ENCODE measurements at regions not wholly inside any gene's neighbourhood (a gene's known extent, or its start where the extent isn't known, plus 50 kb on each side); places are given as distances from the start of the nearest gene placed in this dataset. TPM values are rescaled to one million over a fixed set of nuclear protein-coding genes. Genes with fewer than 3 reads are reported as not detected.

DNA sequence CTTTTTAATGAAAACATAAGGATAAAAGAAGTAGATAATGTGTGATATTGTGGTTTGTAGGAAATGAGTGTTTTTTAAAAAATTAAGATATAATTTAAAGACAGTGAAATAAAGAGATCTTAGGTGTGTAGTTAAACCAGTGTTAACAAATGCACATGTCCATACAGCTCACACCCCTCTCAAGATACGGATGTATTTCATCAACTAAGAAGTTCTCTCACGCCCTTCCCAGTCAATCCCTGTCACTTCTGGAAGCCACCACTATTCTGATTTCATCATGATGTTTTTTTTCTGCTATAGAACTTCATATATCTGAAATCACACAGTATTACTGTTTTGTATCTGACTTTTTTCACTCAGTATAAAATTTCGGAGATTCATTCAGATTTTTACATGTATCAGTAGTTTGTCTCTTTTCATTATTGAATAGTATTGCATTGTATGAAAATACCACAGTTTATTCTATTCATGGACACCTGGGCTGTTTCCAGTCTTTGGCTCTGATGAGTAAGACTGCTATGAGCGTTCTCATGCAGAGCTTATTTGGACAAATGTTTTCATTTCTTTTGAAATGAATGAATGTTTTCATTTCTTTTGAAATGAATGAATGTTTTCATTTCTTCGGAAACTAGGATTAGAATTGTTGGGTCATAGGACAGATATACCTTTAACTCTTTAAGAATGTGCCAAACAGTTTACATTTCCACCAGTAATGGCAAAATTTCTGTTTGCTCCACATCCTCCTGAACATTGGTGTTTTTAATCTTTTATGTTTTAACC is 49.7 kb upstream of the ELOVL5 start:
- WGBS (ENCODE audit: insufficient coverage, insufficient replicate concordance, low lambda C conversion rate, missing lambda C conversion rate): 29% methylated on average over 5 of the region's 5 CpGs
- ChIA-PET CTCF (interaction anchor here (0.9 to 1.2 kb wide), 4 partner anchors 11 to 210 kb away, joined by 3 to 4 read pairs (median 4); no protein-coding TSS in a partner anchor), SMC1A (ENCODE audit: uncharacterized antibody, unreplicated experiment) (interaction anchor here (0.6 to 1.3 kb wide), 4 partner anchors 13 to 39 kb away, joined by 3 to 4 read pairs (median 3); no protein-coding TSS in a partner anchor), POLR2A (no interaction called here), RAD21 (ENCODE audit: unreplicated experiment) (interaction anchor here (1.2 kb wide), 1 partner anchor 11 kb away, joined by 4 read pairs; no protein-coding TSS in a partner anchor)
- ATAC-seq (no peak), FAIRE-seq (no peak), DNase-seq (ENCODE audit: low read depth, low spot score) (no peak)
- H3K4me2 ChIP-seq (ENCODE audit: control insufficient read depth, insufficient read depth): no peak overlapping the region
- no peaks in the 10 kb centered on the region for H3K27me3 ChIP-seq (replicated peaks in 1 of 2; ENCODE audit: control insufficient read depth in 2 of 2, insufficient read depth in 2 of 2, low read length in 1 of 2)
- no peak overlapping the region for H3K27ac ChIP-seq (ENCODE audit: control insufficient read depth, insufficient read depth)
- H3K36me3 ChIP-seq (ENCODE audit: control insufficient read depth in 2 of 2, insufficient read depth in 2 of 2, low read length in 1 of 2): no peaks in the 10 kb centered on the region
- no peak overlapping the region for H2AFZ ChIP-seq (ENCODE audit: control insufficient read depth, low read depth, low read length)
- no peaks in the 10 kb centered on the region for H3K9me3 ChIP-seq (replicated peaks; ENCODE audit: control insufficient read depth, insufficient read depth, low read length)
- H3K4me1 ChIP-seq (ENCODE audit: control insufficient read depth, insufficient read depth, low read length): no peaks in the 10 kb centered on the region
- no peaks in the 10 kb centered on the region for H4K20me1 ChIP-seq (ENCODE audit: control insufficient read depth, insufficient read depth)
- TF ChIP-seq, protein P1, sequence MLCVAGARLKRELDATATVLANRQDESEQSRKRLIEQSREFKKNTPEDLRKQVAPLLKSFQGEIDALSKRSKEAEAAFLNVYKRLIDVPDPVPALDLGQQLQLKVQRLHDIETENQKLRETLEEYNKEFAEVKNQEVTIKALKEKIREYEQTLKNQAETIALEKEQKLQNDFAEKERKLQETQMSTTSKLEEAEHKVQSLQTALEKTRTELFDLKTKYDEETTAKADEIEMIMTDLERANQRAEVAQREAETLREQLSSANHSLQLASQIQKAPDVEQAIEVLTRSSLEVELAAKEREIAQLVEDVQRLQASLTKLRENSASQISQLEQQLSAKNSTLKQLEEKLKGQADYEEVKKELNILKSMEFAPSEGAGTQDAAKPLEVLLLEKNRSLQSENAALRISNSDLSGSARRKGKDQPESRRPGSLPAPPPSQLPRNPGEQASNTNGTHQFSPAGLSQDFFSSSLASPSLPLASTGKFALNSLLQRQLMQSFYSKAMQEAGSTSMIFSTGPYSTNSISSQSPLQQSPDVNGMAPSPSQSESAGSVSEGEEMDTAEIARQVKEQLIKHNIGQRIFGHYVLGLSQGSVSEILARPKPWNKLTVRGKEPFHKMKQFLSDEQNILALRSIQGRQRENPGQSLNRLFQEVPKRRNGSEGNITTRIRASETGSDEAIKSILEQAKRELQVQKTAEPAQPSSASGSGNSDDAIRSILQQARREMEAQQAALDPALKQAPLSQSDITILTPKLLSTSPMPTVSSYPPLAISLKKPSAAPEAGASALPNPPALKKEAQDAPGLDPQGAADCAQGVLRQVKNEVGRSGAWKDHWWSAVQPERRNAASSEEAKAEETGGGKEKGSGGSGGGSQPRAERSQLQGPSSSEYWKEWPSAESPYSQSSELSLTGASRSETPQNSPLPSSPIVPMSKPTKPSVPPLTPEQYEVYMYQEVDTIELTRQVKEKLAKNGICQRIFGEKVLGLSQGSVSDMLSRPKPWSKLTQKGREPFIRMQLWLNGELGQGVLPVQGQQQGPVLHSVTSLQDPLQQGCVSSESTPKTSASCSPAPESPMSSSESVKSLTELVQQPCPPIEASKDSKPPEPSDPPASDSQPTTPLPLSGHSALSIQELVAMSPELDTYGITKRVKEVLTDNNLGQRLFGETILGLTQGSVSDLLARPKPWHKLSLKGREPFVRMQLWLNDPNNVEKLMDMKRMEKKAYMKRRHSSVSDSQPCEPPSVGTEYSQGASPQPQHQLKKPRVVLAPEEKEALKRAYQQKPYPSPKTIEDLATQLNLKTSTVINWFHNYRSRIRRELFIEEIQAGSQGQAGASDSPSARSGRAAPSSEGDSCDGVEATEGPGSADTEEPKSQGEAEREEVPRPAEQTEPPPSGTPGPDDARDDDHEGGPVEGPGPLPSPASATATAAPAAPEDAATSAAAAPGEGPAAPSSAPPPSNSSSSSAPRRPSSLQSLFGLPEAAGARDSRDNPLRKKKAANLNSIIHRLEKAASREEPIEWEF (IDR thresholded peaks at IDR 0.05; ENCODE audit: insufficient replicate concordance, low read depth, low read length): no peak
- TF ChIP-seq MTA2 (IDR thresholded peaks at IDR 0.05; ENCODE audit: low read depth) (no peak), JUNB (IDR thresholded peaks at IDR 0.05) (no peak), BCL11A (IDR thresholded peaks at IDR 0.05; ENCODE audit: low read depth, low read length) (no peak)
- H3K79me2 ChIP-seq (ENCODE audit: control insufficient read depth, insufficient read depth, low read length): no peaks in the 10 kb centered on the region
- H3K9ac ChIP-seq (ENCODE audit: control insufficient read depth, insufficient read depth, low read length): no peak overlapping the region
- intact Hi-C loops (cut with micrococcal nuclease; ENCODE audit: unreplicated experiment): no loop called here
- H3K4me3 ChIP-seq: no peak overlapping the region
- no TSS peak for BruUV-seq (replicated peaks)
- in situ Hi-C loops (cut with MboI): no loop called here

Small RNAs in the stretch of these regions (small RNA-seq; reads per million reads assigned to genes)
- not detected for gene NANOGP3

Measured in GM12878 (cell line).